CD4-positive, alpha-beta T cell treated with Interleukin-17A for 1 hour (primary cell): ENCODE measurements at regions not wholly inside any gene's neighbourhood (a gene's known extent, or its start where the extent isn't known, plus 50 kb on each side); places are given as distances from the start of the nearest gene placed in this dataset.
"Not testable (repeated sequence)": the region's sequence is repeated elsewhere in the genome, so short reads cannot be mapped to it uniquely, and the experiment has no call there.

Experiments
- DNase-seq: peaks from one replicate; pipeline ENCODE4 v3.0.0-alpha.2; 2020

DNA sequence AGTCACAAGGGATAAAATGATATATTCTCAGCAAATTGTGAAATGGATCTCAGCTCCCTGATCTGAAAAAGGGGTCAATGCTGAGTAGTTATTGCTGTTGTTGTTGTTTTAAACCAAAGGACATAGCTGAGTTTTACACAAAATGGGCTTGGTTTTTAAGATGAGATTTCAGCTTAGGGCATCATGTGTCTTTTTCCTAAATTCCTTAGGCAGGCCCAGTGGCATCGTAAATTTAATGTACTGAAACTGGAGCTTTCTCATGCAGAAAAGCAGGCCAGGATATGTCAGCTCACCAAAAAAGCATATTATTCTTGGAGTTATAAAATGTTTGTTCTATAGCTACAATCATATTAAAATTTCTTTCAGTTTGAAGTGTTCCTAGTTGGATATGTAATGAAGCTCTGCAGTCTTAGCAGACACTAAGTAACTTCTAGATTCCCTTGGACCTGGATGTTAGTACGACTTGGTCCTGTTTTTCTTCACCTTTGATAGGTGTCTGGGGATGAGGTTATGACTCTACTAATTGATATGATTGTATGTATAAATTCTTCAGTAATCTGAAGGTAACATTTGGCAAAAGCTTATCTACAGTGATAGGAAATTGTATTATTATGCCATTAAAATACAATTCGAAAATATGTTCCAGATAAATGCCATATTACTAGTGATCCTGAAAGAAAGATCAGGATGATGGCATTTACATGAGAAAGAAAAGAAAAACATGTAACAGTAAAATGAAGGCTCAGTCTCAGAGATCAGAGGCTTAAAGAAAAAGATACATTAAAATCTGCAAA is 663.3 kb downstream of the RFPL4B start:
- no peak for DNase-seq

GRCh38 chr6:113011389-113011788 is 664.3 kb downstream of the RFPL4B start:
- DNase-seq = no peak

- DNase-seq = no peak
Observed at GRCh38 chr6:113011801-113012200, 664.7 kb downstream of the RFPL4B start.

GRCh38 chr6:113015249-113015648 is 668.1 kb downstream of the RFPL4B start:
- DNase-seq = no peak

DNA sequence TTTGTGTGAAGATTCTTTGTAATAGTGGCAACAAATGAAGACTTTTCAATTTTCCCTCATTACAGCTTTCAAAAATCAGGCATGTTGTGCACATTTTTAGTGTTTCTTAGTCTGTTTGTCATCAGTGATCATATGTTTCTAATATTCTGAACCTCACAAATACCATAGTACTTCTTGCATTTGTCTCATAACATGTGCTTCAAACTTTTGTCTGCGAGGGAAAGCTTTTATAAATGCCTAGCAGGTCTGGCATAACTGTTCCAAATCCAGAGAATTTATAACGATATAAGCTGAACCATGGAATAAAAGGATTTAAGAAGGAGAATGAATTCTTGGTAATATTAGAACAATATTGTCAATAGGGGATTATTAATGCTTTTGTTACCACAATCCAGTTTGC is 670.2 kb downstream of the RFPL4B start:
- no peak for DNase-seq

GRCh38 chr6:113018351-113019151 is 671.4 kb downstream of the RFPL4B start:
- DNase-seq = no peak

- no peak for DNase-seq
Observed at GRCh38 chr6:113019176-113019575, 672.0 kb downstream of the RFPL4B start.

GRCh38 chr6:113027780-113028179 is 680.6 kb downstream of the RFPL4B start:
- no peak for DNase-seq

- not testable (repeated sequence) for DNase-seq
Observed at GRCh38 chr6:113029161-113029560, 682.0 kb downstream of the RFPL4B start.

DNA sequence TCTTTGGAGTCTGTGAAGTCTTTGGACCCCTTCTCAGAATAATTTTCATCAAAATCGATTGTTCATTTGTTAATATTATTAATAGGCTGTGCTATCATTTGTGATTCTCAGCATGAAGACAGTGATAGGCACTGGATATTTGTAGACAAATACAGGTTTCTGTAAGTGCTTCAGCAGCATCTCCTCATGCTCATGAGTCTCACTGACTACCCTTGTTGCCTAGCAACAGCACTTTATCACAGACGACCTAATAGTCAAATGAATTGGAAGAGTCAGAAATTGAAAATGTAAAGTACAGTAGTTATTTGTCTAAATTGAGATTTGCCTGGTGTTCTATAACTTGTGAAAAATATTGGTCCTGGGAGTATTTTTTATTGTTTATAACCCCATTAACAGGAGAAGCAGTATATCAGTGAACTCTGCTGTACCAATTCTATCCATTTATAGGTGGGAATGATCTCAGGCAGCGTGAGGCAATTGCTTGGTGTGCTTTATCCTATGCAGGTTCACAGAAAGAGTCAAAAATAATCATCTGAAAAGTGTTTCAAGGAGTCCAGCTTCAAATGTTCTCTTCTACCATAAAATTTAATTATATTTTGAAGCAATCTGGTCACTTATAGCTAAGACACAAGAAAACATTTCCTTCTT is 684.6 kb downstream of the RFPL4B start:
- DNase-seq = no peak

GRCh38 chr6:113039005-113039404 is 691.9 kb downstream of the RFPL4B start:
- DNase-seq = no peak

- DNase-seq = no peak
Observed at GRCh38 chr6:113047148-113047547, 700.0 kb downstream of the RFPL4B start.

DNA sequence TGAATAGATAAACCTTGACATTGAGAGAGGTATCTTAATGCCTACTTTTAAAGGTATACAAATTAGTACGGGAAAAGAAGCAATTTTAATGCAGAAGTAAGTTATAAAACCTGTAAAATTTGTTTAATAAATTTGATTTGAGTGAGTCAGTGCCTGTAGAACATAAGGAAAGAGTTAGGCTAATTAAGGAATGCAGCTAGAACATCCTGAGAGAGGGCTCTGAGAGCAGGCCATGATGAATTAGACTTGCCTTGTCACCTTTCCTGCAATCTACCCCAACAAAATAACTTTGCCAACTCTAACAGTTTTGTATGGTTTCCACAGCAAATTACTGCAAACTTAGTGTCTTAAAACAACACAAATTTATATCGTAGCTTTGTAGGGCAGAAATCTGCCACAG is 700.8 kb downstream of the RFPL4B start:
- no peak for DNase-seq

GRCh38 chr6:113048741-113049140 is 701.6 kb downstream of the RFPL4B start:
- DNase-seq = no peak

DNA sequence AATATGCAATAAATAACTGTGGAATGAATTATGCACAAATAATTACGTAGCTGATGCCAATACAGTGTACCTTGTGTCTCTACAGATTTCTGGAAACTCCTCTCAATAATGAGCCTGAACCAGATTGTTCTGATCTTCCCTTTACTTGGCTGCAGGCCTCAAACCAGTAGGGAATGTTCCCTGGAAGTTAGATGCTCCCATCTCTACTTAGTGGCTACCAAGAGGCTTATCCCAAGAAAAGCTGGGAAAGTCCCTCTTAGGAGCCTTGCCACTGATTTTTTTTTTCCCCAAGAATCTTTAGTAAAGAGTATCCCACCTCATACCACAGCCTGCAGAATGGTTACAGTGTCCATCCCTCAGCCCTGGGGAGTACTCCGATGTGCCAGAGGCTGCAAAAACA is 702.1 kb downstream of the RFPL4B start:
- DNase-seq = no peak

DNA sequence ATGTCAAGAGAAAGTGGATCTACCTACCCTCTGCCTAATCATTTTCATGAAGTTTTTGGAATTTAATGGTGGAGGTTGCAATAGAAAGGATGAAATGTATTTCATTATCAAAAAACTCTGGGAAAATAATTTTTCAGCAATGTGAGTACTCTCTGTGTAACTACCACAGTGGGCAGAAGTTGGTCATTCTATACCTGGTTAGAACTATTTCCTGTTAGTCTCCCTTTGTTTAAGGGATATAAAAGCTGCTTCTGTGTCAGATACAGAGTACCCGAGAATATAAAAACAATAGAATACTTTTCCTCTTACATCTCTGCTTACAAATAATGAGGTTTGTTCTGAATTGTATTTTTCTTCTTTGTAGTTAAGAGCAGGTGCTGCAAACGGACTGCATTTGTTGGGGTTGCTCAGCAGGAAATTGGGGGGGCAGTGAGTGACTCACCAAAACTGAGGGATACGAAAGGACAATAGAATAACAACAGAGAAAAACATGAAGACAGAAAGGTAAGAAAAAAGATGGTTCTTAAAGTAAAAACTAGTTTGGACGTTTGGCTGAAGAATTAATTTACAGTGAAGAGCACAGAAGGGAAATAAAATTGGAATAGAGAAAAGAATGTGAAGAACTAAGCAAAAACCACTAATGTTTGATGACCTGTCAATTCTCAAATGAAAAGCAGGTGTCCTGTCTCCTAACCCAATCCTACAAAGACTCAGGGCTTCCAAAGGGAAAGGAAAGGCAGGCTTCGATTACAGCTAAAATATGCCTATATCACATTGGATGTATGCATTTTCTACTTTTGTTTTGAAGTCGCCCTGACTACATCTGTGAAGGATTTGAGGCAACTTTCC is 703.1 kb downstream of the RFPL4B start:
- no peak for DNase-seq

DNA sequence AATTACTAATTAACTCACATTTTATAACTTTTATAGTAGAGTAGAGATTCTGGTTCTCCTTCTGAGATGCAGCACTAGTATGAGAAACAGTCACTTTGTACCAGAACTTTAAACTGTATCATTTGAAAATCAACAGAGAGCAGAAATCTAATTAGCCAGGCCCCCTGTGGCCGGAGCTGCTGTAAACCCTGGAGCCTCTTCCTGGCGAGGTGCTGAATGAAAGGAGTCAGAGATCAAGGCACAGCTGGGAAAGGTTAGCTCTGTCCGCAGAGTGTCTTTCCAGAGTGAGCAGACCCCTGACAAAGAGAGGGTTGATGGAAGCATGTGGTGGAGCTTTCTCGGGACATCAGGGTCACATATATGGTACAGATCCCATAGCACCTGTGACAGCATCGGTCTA is 703.8 kb downstream of the RFPL4B start:
- DNase-seq = no peak

DNA sequence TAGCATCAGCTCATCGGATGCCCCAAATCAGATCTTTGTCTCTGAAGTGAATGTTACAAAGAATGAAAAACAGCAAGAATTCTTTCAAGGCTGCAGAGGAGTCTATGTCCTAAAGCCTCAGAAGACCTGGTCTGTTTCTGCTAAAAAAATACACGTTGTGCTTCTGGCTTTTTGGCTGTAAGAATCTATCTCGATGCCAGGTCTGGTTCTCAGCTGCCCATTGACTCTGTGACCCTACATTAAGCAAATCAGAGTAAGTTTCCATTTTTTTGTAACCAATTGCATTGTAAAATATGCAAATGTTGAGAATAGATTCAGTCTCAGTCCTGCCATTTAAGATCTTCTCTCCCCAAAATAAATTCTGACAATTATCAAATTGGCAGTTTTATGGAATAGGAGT is 705.4 kb downstream of the RFPL4B start:
- no peak for DNase-seq

- no peak for DNase-seq
Observed at GRCh38 chr6:113055061-113055460, 707.9 kb downstream of the RFPL4B start.

GRCh38 chr6:113055998-113056397 is 708.9 kb downstream of the RFPL4B start:
- no peak for DNase-seq

DNA sequence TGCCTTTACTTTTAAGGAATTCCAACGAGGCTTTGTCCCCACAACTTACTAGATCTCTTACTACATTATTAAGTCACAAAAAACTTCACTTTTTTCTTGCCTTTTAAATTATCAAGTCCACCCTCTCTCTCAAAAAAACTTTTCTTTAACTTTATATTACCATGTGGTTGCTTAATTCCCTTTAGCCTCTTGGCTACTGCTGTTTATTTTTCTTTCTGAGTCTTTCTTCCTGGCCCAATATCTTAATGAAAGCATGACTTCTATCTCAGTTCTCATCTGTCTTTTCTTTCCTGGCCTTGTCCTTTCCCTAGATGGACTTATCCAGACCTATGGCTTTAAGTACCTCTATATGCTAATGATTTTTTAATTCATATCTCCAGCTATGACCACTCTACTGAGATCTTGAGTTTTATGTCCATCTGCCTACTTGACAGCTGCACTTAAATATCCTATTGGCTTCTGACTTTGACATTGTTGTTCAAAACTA is 710.5 kb downstream of the RFPL4B start:
- DNase-seq = no peak

- DNase-seq = no peak
Observed at GRCh38 chr6:113060664-113061063, 713.5 kb downstream of the RFPL4B start.

GRCh38 chr6:113065611-113066010 is 718.5 kb downstream of the RFPL4B start:
- DNase-seq = no peak
